ENCODE measurements at regions not wholly inside any gene's neighbourhood (a gene's known extent, or its start where the extent isn't known, plus 50 kb on each side); places are given as distances from the start of the nearest gene placed in this dataset.

DNA sequence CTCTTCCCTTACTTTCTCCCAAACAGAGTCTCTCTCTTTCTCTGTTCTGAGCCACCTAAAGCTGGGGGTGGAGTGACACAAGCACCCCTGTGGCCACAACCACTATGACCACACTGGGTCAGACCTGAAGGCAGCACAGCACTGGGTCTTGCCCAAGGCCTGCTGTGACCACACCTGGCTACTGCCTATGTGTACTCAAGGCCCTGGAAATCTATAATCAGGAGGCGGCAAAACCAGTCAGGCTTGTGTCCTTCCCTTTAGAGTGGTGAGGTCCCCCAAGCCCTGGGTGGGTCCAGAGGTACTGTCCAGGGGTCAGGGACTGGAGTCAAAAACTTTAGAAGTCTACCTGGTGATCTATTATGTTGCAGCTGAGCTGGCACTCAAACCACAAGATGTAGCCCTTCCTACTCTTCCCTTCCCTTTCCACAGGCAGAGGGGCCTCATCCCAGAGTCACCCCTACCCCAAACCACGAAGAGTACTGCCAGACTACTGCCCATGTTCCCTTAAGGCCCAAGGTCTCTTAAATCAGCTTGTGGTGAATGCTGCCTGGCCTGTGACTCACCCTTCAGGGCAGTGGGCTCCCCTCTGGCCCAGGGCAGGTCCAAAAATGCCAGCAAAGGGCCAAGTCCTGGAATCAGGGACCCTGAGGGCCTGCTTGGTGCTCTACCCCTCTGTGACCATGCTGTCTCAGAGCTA is 179.8 kb upstream of the DYRK2 start (continued):
- TF ChIP-seq MGA (IDR thresholded peaks at IDR 0.05) (no peak), ZC3H11A (IDR thresholded peaks at IDR 0.05; ENCODE audit: low read depth, low read length) (no peak), GATA2 (CRISPR knock-in tag; IDR thresholded peaks at IDR 0.05) (no peak), IRF1 (CRISPR knock-in tag; IDR thresholded peaks at IDR 0.05; ENCODE audit: borderline replicate concordance) (no peak), MEF2D (tag; conservative IDR thresholded peaks at IDR 0.05; ENCODE audit: low read depth) (no peak), RBM39 (optimal IDR thresholded peaks at IDR 0.05; ENCODE audit: low read depth, low read length) (no peak), HINFP (tag; conservative IDR thresholded peaks at IDR 0.05; ENCODE audit: low read depth) (no peak), FOXJ3 (CRISPR knock-in tag; IDR thresholded peaks at IDR 0.05) (no peak), ZNF146 (CRISPR knock-in tag; IDR thresholded peaks at IDR 0.05; ENCODE audit: unreplicated experiment) (no peak), ZBED1 (IDR thresholded peaks at IDR 0.05) (no peak), TEAD4 (IDR thresholded peaks at IDR 0.05; ENCODE audit: low read length) (no peak), TEAD4 (CRISPR knock-in tag; IDR thresholded peaks at IDR 0.05; ENCODE audit: borderline replicate concordance) (no peak), IRF2 (CRISPR knock-in tag; IDR thresholded peaks at IDR 0.05) (no peak), ZEB2 (IDR thresholded peaks at IDR 0.05) (no peak)
- TF ChIP-seq, protein P1, sequence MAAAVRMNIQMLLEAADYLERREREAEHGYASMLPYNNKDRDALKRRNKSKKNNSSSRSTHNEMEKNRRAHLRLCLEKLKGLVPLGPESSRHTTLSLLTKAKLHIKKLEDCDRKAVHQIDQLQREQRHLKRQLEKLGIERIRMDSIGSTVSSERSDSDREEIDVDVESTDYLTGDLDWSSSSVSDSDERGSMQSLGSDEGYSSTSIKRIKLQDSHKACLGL (CRISPR knock-in tag; IDR thresholded peaks at IDR 0.05; ENCODE audit: borderline replicate concordance, poor library complexity, severe bottlenecking): no peak

All from K562 (cell line).